AG04450 (cell line): ENCODE measurements at regions not wholly inside any gene's neighbourhood (a gene's known extent, or its start where the extent isn't known, plus 50 kb on each side); places are given as distances from the start of the nearest gene placed in this dataset.

Experiments used
- CTCF ChIA-PET: fragments of 300-600, 350-600 bp; formaldehyde crosslinking; extraction: SDS; loops from one replicate; lab custom pipeline; 2022; ENCODE audit warnings: antibody characterized with exemption, inconsistent platforms; lab: Charles Lee
- POLR2A ChIA-PET: fragments of 350-600 bp; formaldehyde crosslinking; extraction: SDS; loops from one replicate; lab custom pipeline; 2021; ENCODE audit warnings: antibody characterized with exemption, inconsistent platforms; lab: Yijun Ruan, JAX
- DNase-seq: peaks from one replicate; pipeline ENCODE4 v3.0.0-alpha.2; 2011; ENCODE audit warnings: low read depth, low spot score
- H3K27ac ChIP-seq: one replicate; pipeline ENCODE4 v1.5.1; 2012; ENCODE audit warnings: low read depth, low read length, control low read depth
- H3K27me3 ChIP-seq: one replicate; pipeline ENCODE4 v1.6.0; 2012; ENCODE audit warnings: low read length; ENCODE audit not compliant: control insufficient read depth, insufficient read depth
- H3K4me3 ChIP-seq: 2 replicates; pipeline ENCODE4 v1.5.1; 2011; ENCODE audit warnings: mild to moderate bottlenecking, low read depth, low read length, control low read depth
- H3K9me3 ChIP-seq: 2 replicates; pipeline ENCODE4 v1.5.1; 2012; ENCODE audit warnings: low read length; ENCODE audit not compliant: control insufficient read depth, insufficient read depth
- CTCF ChIP-seq: IDR thresholded peaks from 2 replicates; pipeline ENCODE4 v1.5.1; 2011; ENCODE audit warnings: low read depth, low read length, control low read depth, inconsistent platforms

GRCh38 chr2:136209561-136210454 is 91.9 kb upstream of the CXCR4 start:
- Histone ChIP-seq H3K4me3 (no peak overlapping the region), H3K27ac (no peak overlapping the region), H3K27me3 (no peaks in the 10 kb centered on the region), H3K9me3 (no peaks in the 10 kb centered on the region)
- CTCF ChIA-PET = no interaction called here
- DNase-seq = no peak
- POLR2A ChIA-PET = no interaction called here
- no peak for TF ChIP-seq CTCF

- no peak for DNase-seq
- H3K4me3 ChIP-seq = no peak overlapping the region
- no peak overlapping the region for H3K27ac ChIP-seq
- CTCF ChIA-PET = no interaction called here
- POLR2A ChIA-PET = no interaction called here
- no peak for TF ChIP-seq CTCF
- H3K9me3 ChIP-seq = no peaks in the 10 kb centered on the region
- H3K27me3 ChIP-seq = no peaks in the 10 kb centered on the region
Observed at GRCh38 chr2:136208682-136209420, 90.9 kb upstream of the CXCR4 start.

- Histone ChIP-seq H3K4me3 (no peak overlapping the region), H3K27me3 (no peaks in the 10 kb centered on the region), H3K9me3 (no peaks in the 10 kb centered on the region), H3K27ac (no peak overlapping the region)
- no peak for DNase-seq
- ChIA-PET POLR2A (no interaction called here), CTCF (interaction anchor here (1.0 kb wide), 1 partner anchor 294 kb away, joined by 3 read pairs; no protein-coding TSS in a partner anchor)
- TF ChIP-seq CTCF = no peak
Observed at GRCh38 chr2:136207665-136208064, 89.7 kb upstream of the CXCR4 start.

- POLR2A ChIA-PET = no interaction called here
Observed at GRCh38 chr2:136207030-136207623, 89.2 kb upstream of the CXCR4 start.

More at GRCh38 chr2:136207030-136207623, 89.2 kb upstream of the CXCR4 start:
- Histone ChIP-seq H3K4me3 (no peak overlapping the region), H3K9me3 (no peaks in the 10 kb centered on the region), H3K27me3 (no peaks in the 10 kb centered on the region), H3K27ac (no peak overlapping the region)
- TF ChIP-seq CTCF = no peak
- no peak for DNase-seq
- CTCF ChIA-PET = interaction anchor here (1.0 kb wide), 1 partner anchor 294 kb away, joined by 3 read pairs; no protein-coding TSS in a partner anchor
